ENCODE measurements at regions not wholly inside any gene's neighbourhood (a gene's known extent, or its start where the extent isn't known, plus 50 kb on each side); places are given as distances from the start of the nearest gene placed in this dataset.

DNA sequence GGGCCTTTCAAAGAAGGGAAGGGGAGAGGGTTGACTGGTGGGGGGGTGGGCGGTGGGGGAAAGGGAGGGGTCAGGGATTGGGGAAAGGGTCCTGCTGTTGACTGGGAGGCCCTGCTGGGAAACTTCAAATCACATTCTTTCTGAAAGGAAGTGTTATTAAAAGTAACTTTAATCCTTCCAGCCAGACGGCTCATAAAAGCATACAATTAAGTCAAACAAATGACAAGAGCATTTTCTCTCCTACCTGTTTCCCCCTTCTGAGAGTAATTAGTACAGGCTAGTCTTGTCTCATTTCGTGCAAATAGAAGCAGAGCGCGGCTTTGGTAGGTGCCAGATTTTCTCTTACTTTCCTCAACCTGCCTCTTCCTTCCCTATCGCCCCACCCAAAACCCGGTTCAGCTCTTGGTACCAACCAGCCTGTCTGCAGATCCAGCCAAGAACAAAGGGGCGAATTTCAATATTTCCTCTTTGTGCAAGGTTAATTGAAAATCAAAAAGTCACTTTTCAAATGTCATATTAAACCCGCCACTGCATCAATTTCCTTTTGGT is 2112.6 kb upstream of the PIK3C3 start:
- 87% methylated on average over 5 of the region's 9 CpGs for WGBS (ENCODE audit: insufficient coverage)
- H3K27ac Mint-ChIP-seq, result no peak overlapping the region
- CTCF ChIA-PET, result no interaction called here
- no peaks in the 10 kb centered on the region for H3K4me1 Mint-ChIP-seq
- Histone ChIP-seq H3K27me3 (replicated peaks in 1 of 2; ENCODE audit: control insufficient read depth in 2 of 2, extremely low read depth in 1 of 2, insufficient read depth in 2 of 2, low read length in 1 of 2) (peaks cover 4 to 5% of the 10 kb centered on the region in 2 experiments), H3K4me1 (ENCODE audit: control insufficient read depth in 1 of 2, extremely low read depth in 1 of 2, insufficient read depth in 2 of 2, low read length in 2 of 2) (no peaks in the 10 kb centered on the region), H3K27ac (ENCODE audit: low read length) (no peak overlapping the region), H3K9me3 (no peaks in the 10 kb centered on the region), H3K36me3 (ENCODE audit: control insufficient read depth in 2 of 2, extremely low read depth in 1 of 2, insufficient read depth in 1 of 2, low read length in 1 of 2) (no peaks in the 10 kb centered on the region), H3K4me3 (ENCODE audit: control insufficient read depth in 1 of 2, extremely low read depth in 1 of 2, low read length in 1 of 2) (no peak overlapping the region)
- H3K27me3 Mint-ChIP-seq, result peaks cover 10 to 12% of the 10 kb centered on the region in 2 donors
- no peaks in the 10 kb centered on the region for H3K36me3 Mint-ChIP-seq
- H3K9me3 Mint-ChIP-seq, result peaks cover 3 to 10% (median 7%) of the 10 kb centered on the region in 3 donors
- POLR2A ChIA-PET, result no interaction called here
- no peak overlapping the region for H3K4me3 Mint-ChIP-seq
- ATAC-seq (replicated peaks in 1 of 4), result no peak
- no peak for DNase-seq

DNA sequence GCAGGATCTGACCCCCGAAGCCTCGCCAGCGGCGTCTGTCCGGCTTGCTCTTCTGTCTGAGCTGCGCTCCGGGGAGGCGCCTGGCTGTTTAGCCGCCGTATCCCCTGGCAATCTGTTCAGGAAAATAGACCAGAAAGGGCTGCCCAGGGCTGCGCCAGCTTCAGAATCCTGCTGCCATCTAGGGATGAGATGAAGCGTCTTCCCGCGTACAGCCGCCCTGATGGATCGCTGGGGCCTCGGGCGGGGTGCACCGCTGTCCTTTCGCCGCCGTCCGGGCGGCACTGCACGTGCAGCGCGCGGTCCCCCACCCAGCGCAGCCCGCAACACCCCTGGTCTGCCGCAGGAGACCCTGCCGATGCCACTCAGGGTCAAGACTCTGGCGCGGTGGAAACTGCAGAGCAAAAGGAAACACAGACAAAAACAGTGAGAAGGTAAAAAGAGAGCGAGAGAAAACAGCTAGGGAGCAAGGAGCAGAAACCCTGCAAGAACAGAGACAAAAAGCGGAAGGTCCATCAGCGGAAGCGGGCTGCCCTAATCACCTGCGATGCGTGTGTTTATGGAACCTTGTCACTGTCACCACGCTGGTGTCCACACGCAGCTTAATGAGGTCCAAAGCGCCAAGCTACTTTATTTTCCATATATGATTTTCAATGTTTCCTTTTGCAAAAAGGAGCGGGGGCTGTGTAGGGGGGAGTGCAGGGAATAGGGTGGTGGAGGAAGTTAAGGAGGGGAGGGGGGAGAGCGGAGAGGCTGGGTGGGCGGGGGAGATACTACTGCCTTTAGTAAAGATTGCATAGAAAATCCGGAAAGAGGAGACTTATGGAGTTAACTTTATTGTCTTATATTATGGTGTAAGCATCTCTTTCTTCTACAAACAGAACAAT is 2113.3 kb upstream of the PIK3C3 start:
- H3K36me3 ChIP-seq (ENCODE audit: control insufficient read depth in 2 of 2, extremely low read depth in 1 of 2, insufficient read depth in 1 of 2, low read length in 1 of 2), result no peaks in the 10 kb centered on the region
- no peak for ATAC-seq (replicated peaks in 1 of 4)
- Mint-ChIP-seq H3K27ac (no peak overlapping the region), H3K36me3 (no peaks in the 10 kb centered on the region), H3K4me3 (peak overlapping the region in 1 of 3 donors; percentile 3), H3K4me1 (no peaks in the 10 kb centered on the region), H3K9me3 (peaks cover 3 to 10% (median 7%) of the 10 kb centered on the region in 3 donors), H3K27me3 (peaks cover 10 to 12% of the 10 kb centered on the region in 2 donors)
- H3K27ac ChIP-seq (ENCODE audit: low read length), result no peak overlapping the region
- H3K4me3 ChIP-seq (ENCODE audit: control insufficient read depth in 1 of 2, extremely low read depth in 1 of 2, low read length in 1 of 2), result peak overlapping the region in 1 of 2 donors; percentile 55
- no peaks in the 10 kb centered on the region for H3K4me1 ChIP-seq (ENCODE audit: control insufficient read depth in 1 of 2, extremely low read depth in 1 of 2, insufficient read depth in 2 of 2, low read length in 2 of 2)
- ChIA-PET POLR2A (no interaction called here), CTCF (no interaction called here)
- no peaks in the 10 kb centered on the region for H3K9me3 ChIP-seq
- peak in 1 of 35 experiments; percentile 0 for DNase-seq
- WGBS (ENCODE audit: insufficient coverage), result 8% methylated on average over 30 of the region's 47 CpGs
- H3K27me3 ChIP-seq (replicated peaks in 1 of 2; ENCODE audit: control insufficient read depth in 2 of 2, extremely low read depth in 1 of 2, insufficient read depth in 2 of 2, low read length in 1 of 2), result peaks cover 4 to 5% of the 10 kb centered on the region in 2 experiments

DNA sequence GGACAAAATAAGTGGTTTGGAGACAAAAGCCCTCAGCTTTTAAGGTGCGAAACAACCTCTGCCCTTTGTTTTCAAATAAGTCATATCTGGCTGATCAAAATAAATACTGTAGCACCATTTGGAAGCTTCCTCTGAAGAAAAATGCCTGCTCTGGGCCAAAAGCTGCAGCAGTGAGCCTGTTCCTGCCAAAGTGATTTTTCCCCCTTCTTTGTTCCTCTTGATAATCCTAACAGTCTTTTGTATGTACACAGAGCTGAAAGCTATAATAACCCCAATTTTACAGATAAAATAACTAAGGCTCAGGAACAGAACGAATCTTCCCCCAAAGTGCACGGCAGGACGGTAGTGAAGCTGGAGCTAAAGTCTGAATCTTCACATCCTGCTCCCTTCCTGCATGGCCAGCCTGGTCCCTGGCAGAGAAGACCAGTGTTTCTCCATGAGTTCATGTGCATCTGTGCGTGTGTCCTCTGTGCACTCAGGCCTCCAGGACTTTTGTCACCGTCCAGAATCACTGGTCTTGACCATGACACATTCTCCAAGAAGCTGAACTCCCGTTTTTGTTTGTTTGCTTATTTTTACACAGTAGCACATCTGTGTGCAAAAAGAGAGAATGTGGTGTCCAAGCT is 2114.1 kb upstream of the PIK3C3 start:
- ChIA-PET POLR2A (no interaction called here), CTCF (no interaction called here)
- Mint-ChIP-seq H3K27me3 (peaks cover 10 to 12% of the 10 kb centered on the region in 2 donors), H3K4me3 (no peak overlapping the region), H3K36me3 (no peaks in the 10 kb centered on the region), H3K4me1 (no peaks in the 10 kb centered on the region), H3K9me3 (peaks cover 4 to 10% (median 4%) of the 10 kb centered on the region in 3 donors), H3K27ac (no peak overlapping the region)
- DNase-seq (no peak), ATAC-seq (replicated peaks in 1 of 4) (no peak)
- no peaks in the 10 kb centered on the region for H3K9me3 ChIP-seq
- no peaks in the 10 kb centered on the region for H3K4me1 ChIP-seq (ENCODE audit: control insufficient read depth in 1 of 2, extremely low read depth in 1 of 2, insufficient read depth in 2 of 2, low read length in 2 of 2)
- H3K27ac ChIP-seq (ENCODE audit: low read length), result no peak overlapping the region
- H3K4me3 ChIP-seq (ENCODE audit: control insufficient read depth in 1 of 2, extremely low read depth in 1 of 2, low read length in 1 of 2), result peak overlapping the region in 1 of 2 donors; percentile 55
- 28% methylated on average over 3 of the region's 7 CpGs for WGBS (ENCODE audit: insufficient coverage)
- H3K36me3 ChIP-seq (ENCODE audit: control insufficient read depth in 2 of 2, extremely low read depth in 1 of 2, insufficient read depth in 1 of 2, low read length in 1 of 2), result no peaks in the 10 kb centered on the region
- peaks cover 4 to 5% of the 10 kb centered on the region in 2 experiments for H3K27me3 ChIP-seq (replicated peaks in 1 of 2; ENCODE audit: control insufficient read depth in 2 of 2, extremely low read depth in 1 of 2, insufficient read depth in 2 of 2, low read length in 1 of 2)

DNA sequence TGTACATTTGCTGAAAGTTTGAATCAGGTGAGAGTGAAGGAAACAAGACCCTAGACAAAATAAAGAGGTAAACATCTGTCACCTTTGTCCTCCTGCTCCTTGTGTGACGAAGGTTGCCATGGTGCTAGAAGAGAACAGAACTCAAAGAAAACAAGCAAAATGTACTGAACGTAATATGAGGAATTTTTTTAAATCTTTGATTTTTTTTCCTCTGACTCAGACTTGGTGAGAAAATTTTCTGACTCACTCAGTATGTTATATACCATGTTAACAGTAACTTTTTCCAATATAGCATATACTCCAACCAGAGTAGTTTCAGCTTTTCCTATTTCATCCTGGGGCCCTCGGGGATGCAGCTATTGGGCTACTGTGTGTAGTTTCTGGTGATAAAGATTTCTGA is 2114.6 kb upstream of the PIK3C3 start:
- Mint-ChIP-seq H3K36me3 (no peaks in the 10 kb centered on the region), H3K27me3 (peaks cover 10 to 12% of the 10 kb centered on the region in 2 donors), H3K4me1 (no peaks in the 10 kb centered on the region), H3K4me3 (no peak overlapping the region), H3K9me3 (peaks cover 8 to 15% (median 8%) of the 10 kb centered on the region in 3 donors), H3K27ac (no peak overlapping the region)
- DNase-seq (no peak), ATAC-seq (replicated peaks in 1 of 4) (no peak)
- peaks cover 4 to 5% of the 10 kb centered on the region in 2 experiments for H3K27me3 ChIP-seq (replicated peaks in 1 of 2; ENCODE audit: control insufficient read depth in 2 of 2, extremely low read depth in 1 of 2, insufficient read depth in 2 of 2, low read length in 1 of 2)
- H3K9me3 ChIP-seq, result no peaks in the 10 kb centered on the region
- H3K27ac ChIP-seq (ENCODE audit: low read length), result no peak overlapping the region
- H3K4me1 ChIP-seq (ENCODE audit: control insufficient read depth in 1 of 2, extremely low read depth in 1 of 2, insufficient read depth in 2 of 2, low read length in 2 of 2), result no peaks in the 10 kb centered on the region
- ChIA-PET CTCF (no interaction called here), POLR2A (no interaction called here)
- H3K36me3 ChIP-seq (ENCODE audit: control insufficient read depth in 2 of 2, extremely low read depth in 1 of 2, insufficient read depth in 1 of 2, low read length in 1 of 2), result no peaks in the 10 kb centered on the region
- WGBS (ENCODE audit: insufficient coverage), result no CpG with 5 or more reads among the region's 3 CpGs
- H3K4me3 ChIP-seq (ENCODE audit: control insufficient read depth in 1 of 2, extremely low read depth in 1 of 2, low read length in 1 of 2), result no peak overlapping the region

DNA sequence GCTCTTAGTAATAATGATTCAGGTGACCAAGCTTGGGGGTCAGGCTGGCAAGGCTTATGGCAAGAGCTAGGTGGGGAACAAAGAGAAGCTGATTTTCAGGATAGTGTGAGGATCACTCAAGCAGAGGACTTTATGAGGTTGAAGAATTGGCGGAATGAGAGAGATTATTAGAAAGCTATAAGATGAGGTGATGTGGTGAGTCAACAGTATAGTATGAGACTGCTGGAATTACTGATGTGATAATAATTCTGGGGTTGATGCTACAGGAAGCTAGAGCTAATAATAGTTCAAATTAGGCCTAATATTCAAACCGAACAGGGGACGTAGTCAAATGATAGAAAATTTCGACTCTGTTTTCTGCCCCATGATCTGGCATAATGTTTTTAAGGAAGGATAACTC is 2115.3 kb upstream of the PIK3C3 start:
- DNase-seq (no peak), ATAC-seq (replicated peaks in 1 of 4) (no peak)
- Histone ChIP-seq H3K9me3 (no peaks in the 10 kb centered on the region), H3K27me3 (replicated peaks in 1 of 2; ENCODE audit: control insufficient read depth in 2 of 2, extremely low read depth in 1 of 2, insufficient read depth in 2 of 2, low read length in 1 of 2) (peaks cover 4 to 5% of the 10 kb centered on the region in 2 experiments), H3K36me3 (ENCODE audit: control insufficient read depth in 2 of 2, extremely low read depth in 1 of 2, insufficient read depth in 1 of 2, low read length in 1 of 2) (no peaks in the 10 kb centered on the region), H3K27ac (ENCODE audit: low read length) (no peak overlapping the region), H3K4me1 (ENCODE audit: control insufficient read depth in 1 of 2, extremely low read depth in 1 of 2, insufficient read depth in 2 of 2, low read length in 2 of 2) (no peaks in the 10 kb centered on the region), H3K4me3 (ENCODE audit: control insufficient read depth in 1 of 2, extremely low read depth in 1 of 2, low read length in 1 of 2) (no peak overlapping the region)
- no peaks in the 10 kb centered on the region for H3K4me1 Mint-ChIP-seq
- no peak overlapping the region for H3K27ac Mint-ChIP-seq
- 92% methylated on average over 1 of the region's 4 CpGs for WGBS (ENCODE audit: insufficient coverage)
- POLR2A ChIA-PET, result no interaction called here
- peaks cover 10 to 12% of the 10 kb centered on the region in 2 donors for H3K27me3 Mint-ChIP-seq
- H3K4me3 Mint-ChIP-seq, result no peak overlapping the region
- H3K9me3 Mint-ChIP-seq, result peaks cover 8 to 15% (median 8%) of the 10 kb centered on the region in 3 donors
- CTCF ChIA-PET, result no interaction called here
- H3K36me3 Mint-ChIP-seq, result no peaks in the 10 kb centered on the region

DNA sequence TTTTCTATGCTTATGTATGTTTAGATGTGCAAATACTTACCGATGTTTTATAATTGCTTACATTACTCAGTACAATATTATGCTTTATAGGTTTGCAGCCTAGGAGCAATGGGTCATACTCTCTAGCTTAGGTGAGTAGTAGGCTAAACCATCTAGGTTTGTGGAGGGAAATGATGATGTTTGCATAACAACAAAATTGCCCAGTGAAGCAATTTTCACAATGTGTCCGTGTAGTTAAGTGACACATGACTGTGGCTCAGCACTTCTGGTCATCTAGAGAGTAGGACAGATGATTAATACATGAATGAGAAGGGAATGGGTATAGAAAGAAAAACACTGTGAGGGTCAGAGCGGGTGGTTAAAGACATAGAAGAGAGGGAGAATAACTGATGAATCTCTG is 2116.2 kb upstream of the PIK3C3 start:
- Mint-ChIP-seq H3K4me1 (no peaks in the 10 kb centered on the region), H3K4me3 (no peak overlapping the region), H3K27me3 (peaks cover 10 to 12% of the 10 kb centered on the region in 2 donors), H3K9me3 (peaks cover 8 to 15% (median 8%) of the 10 kb centered on the region in 3 donors), H3K36me3 (no peaks in the 10 kb centered on the region), H3K27ac (no peak overlapping the region)
- H3K27ac ChIP-seq (ENCODE audit: low read length), result no peak overlapping the region
- no peak overlapping the region for H3K4me3 ChIP-seq (ENCODE audit: control insufficient read depth in 1 of 2, extremely low read depth in 1 of 2, low read length in 1 of 2)
- POLR2A ChIA-PET, result no interaction called here
- no peaks in the 10 kb centered on the region for H3K9me3 ChIP-seq
- CTCF ChIA-PET, result interaction anchor here in 1 of 2 donors (1.0 kb wide), 1 partner anchor 33 kb away, joined by 4 read pairs; no protein-coding TSS in a partner anchor
- H3K4me1 ChIP-seq (ENCODE audit: control insufficient read depth in 1 of 2, extremely low read depth in 1 of 2, insufficient read depth in 2 of 2, low read length in 2 of 2), result no peaks in the 10 kb centered on the region
- ATAC-seq (replicated peaks in 1 of 4) (no peak), DNase-seq (no peak)
- no peaks in the 10 kb centered on the region for H3K36me3 ChIP-seq (ENCODE audit: control insufficient read depth in 2 of 2, extremely low read depth in 1 of 2, insufficient read depth in 1 of 2, low read length in 1 of 2)
- H3K27me3 ChIP-seq (replicated peaks in 1 of 2; ENCODE audit: control insufficient read depth in 2 of 2, extremely low read depth in 1 of 2, insufficient read depth in 2 of 2, low read length in 1 of 2), result peaks cover 4 to 5% of the 10 kb centered on the region in 2 experiments
- WGBS (ENCODE audit: insufficient coverage), result 64% methylated on average over 2 of the region's 3 CpGs

All from T-cell (primary cell).